ENCODE measurements at regions not wholly inside any gene's neighbourhood (a gene's known extent, or its start where the extent isn't known, plus 50 kb on each side); places are given as distances from the start of the nearest gene placed in this dataset.

- TF ChIP-seq CTCF (IDR thresholded peaks at IDR 0.05) = no peak
- no peak for TF ChIP-seq POLR2A (IDR thresholded peaks at IDR 0.05)
These were observed 102.5 kb downstream of the RRM1 start for GRCh38 chr11:4197112-4197511.
